Neural progenitor cell (in vitro differentiated cells): ENCODE measurements at regions not wholly inside any gene's neighbourhood (a gene's known extent, or its start where the extent isn't known, plus 50 kb on each side); places are given as distances from the start of the nearest gene placed in this dataset.
A peak's percentile ranks its signal among the peaks of the same experiment; 100 is the strongest.

ENCODE experiments used
- DNase-seq: peaks from one replicate; pipeline ENCODE4 v3.0.0-alpha.2; 2016; ENCODE audit warnings: low spot score
- H2AFZ ChIP-seq: fragments of 200-600 bp; sonication (generic); replicated peaks from 2 replicates; pipeline ENCODE4 v1.6.1; 2016; ENCODE audit warnings: antibody characterized with exemption
- H3F3A ChIP-seq: fragments of 200-600 bp; sonication (generic); 2 replicates; pipeline ENCODE4 v1.6.1; 2016; ENCODE audit warnings: antibody characterized with exemption, low read depth
- H3K27ac ChIP-seq: fragments of 200-600 bp; sonication (generic); 2 replicates; pipeline ENCODE4 v1.5.1; 2016; ENCODE audit warnings: mild to moderate bottlenecking
- H3K27me3 ChIP-seq: fragments of 200-600 bp; sonication (generic); 2 replicates; pipeline ENCODE4 v1.6.1; 2016; ENCODE audit warnings: mild to moderate bottlenecking, moderate library complexity
- H3K36me3 ChIP-seq: fragments of 200-600 bp; sonication (generic); 2 replicates; pipeline ENCODE4 v1.5.1; 2016
- H3K4me1 ChIP-seq: fragments of 200-600 bp; sonication (generic); 2 replicates; pipeline ENCODE4 v1.6.1; 2016; ENCODE audit warnings: mixed run types
- H3K4me2 ChIP-seq: fragments of 200-600 bp; sonication (generic); 2 replicates; pipeline ENCODE4 v1.6.1; 2016
- H3K4me3 ChIP-seq: fragments of 200-600 bp; sonication (generic); 2 replicates; pipeline ENCODE4 v1.5.1; 2016
- H3K79me2 ChIP-seq: fragments of 200-600 bp; sonication (generic); 2 replicates; pipeline ENCODE4 v1.6.1; 2016; ENCODE audit warnings: low read depth
- H3K9ac ChIP-seq: fragments of 200-600 bp; sonication (generic); 2 replicates; pipeline ENCODE4 v1.6.1; 2016
- H3K9me3 ChIP-seq: fragments of 200-600 bp; sonication (generic); 2 replicates; pipeline ENCODE4 v1.5.1; 2016; ENCODE audit warnings: low read depth
- H4K20me1 ChIP-seq: fragments of 200-600 bp; sonication (generic); 2 replicates; pipeline ENCODE4 v1.6.1; 2016; ENCODE audit warnings: low read depth
- H3K27ac Mint-ChIP-seq: 3 replicates; pipeline ENCODE4 v1.8.0; 2021; ENCODE audit warnings: mixed read lengths
- H3K27me3 Mint-ChIP-seq: 2 replicates; pipeline ENCODE4 v1.8.0; 2022; ENCODE audit warnings: low read depth, mild to moderate bottlenecking, inconsistent platforms, moderate library complexity, mixed read lengths; ENCODE audit not compliant: insufficient read depth
- H3K36me3 Mint-ChIP-seq: 3 replicates; pipeline ENCODE4 v1.8.0; 2021; ENCODE audit warnings: mixed read lengths
- H3K4me1 Mint-ChIP-seq: 3 replicates; pipeline ENCODE4 v1.8.0; 2021; ENCODE audit warnings: mixed read lengths
- H3K4me3 Mint-ChIP-seq: 3 replicates; pipeline ENCODE4 v1.8.0; 2021; ENCODE audit warnings: mild to moderate bottlenecking, moderate library complexity, mixed read lengths
- H3K9me3 Mint-ChIP-seq: 3 replicates; pipeline ENCODE4 v1.8.0; 2020; ENCODE audit warnings: mixed read lengths
- CTCF ChIP-seq: fragments of 200-600 bp; sonication (generic); IDR thresholded peaks from 2 replicates; pipeline ENCODE4 v1.5.1; 2017; ENCODE audit warnings: antibody characterized with exemption, mild to moderate bottlenecking
- EZH2 ChIP-seq: fragments of 200-600 bp; sonication (generic); IDR thresholded peaks from 2 replicates; pipeline ENCODE4 v1.6.1; 2017; ENCODE audit warnings: antibody characterized with exemption, mild to moderate bottlenecking, moderate library complexity
- EZH2phosphoT487 ChIP-seq: fragments of 200-600 bp; sonication (generic); IDR thresholded peaks from 2 replicates; pipeline ENCODE4 v1.6.1; 2017; ENCODE audit warnings: antibody characterized with exemption

- no peaks in the 10 kb centered on the region for H3K9me3 ChIP-seq
- peak overlapping the region; percentile 81 for H2AFZ ChIP-seq
- H3K27me3 ChIP-seq, result no peaks in the 10 kb centered on the region
- peaks cover 53% of the 10 kb centered on the region for H3K4me1 ChIP-seq
- no peak overlapping the region for H3K9ac ChIP-seq
- peak overlapping the region; percentile 51 for H3K27ac ChIP-seq
- peak overlapping the region; percentile 37 for H3K4me2 ChIP-seq
- H3K4me3 ChIP-seq, result no peak overlapping the region
- H3K36me3 ChIP-seq, result no peaks in the 10 kb centered on the region
- Mint-ChIP-seq H3K4me3 (no peak overlapping the region), H3K4me1 (peaks cover 45% of the 10 kb centered on the region), H3K27me3 (no peaks in the 10 kb centered on the region), H3K9me3 (no peaks in the 10 kb centered on the region), H3K27ac (no peak overlapping the region), H3K36me3 (no peaks in the 10 kb centered on the region)
- DNase-seq, result no peak
- H3K79me2 ChIP-seq, result no peaks in the 10 kb centered on the region
- no peaks in the 10 kb centered on the region for H4K20me1 ChIP-seq
- peaks cover 34% of the 10 kb centered on the region for H3F3A ChIP-seq
- TF ChIP-seq EZH2 (no peak), EZH2phosphoT487 (no peak), CTCF (no peak)
Measured at GRCh38 chr4:115233600-115233999, 120.2 kb upstream of the NDST4 start.

GRCh38 chr4:115229873-115230272, 116.5 kb upstream of the NDST4 start:
- H3K9ac ChIP-seq, result no peak overlapping the region
- Mint-ChIP-seq H3K27me3 (no peaks in the 10 kb centered on the region), H3K4me1 (peaks cover 42% of the 10 kb centered on the region), H3K27ac (no peak overlapping the region), H3K4me3 (no peak overlapping the region), H3K36me3 (peaks cover 2% of the 10 kb centered on the region), H3K9me3 (peaks cover 8% of the 10 kb centered on the region)
- DNase-seq, result no peak
- H3K9me3 ChIP-seq, result no peaks in the 10 kb centered on the region
- no peaks in the 10 kb centered on the region for H3K79me2 ChIP-seq
- peaks cover 47% of the 10 kb centered on the region for H3K4me1 ChIP-seq
- peaks cover 25% of the 10 kb centered on the region for H3F3A ChIP-seq
- no peaks in the 10 kb centered on the region for H4K20me1 ChIP-seq
- H3K27ac ChIP-seq, result no peak overlapping the region
- H3K4me2 ChIP-seq, result no peak overlapping the region
- no peaks in the 10 kb centered on the region for H3K27me3 ChIP-seq
- H2AFZ ChIP-seq, result no peak overlapping the region
- TF ChIP-seq EZH2phosphoT487, result no peak
- TF ChIP-seq EZH2, result no peak
- no peak for TF ChIP-seq CTCF
- H3K4me3 ChIP-seq, result no peak overlapping the region
- peaks cover 3% of the 10 kb centered on the region for H3K36me3 ChIP-seq

GRCh38 chr4:115228851-115229250, 115.4 kb upstream of the NDST4 start:
- no peak overlapping the region for H3K9ac ChIP-seq
- H3K79me2 ChIP-seq, result no peaks in the 10 kb centered on the region
- peaks cover 37% of the 10 kb centered on the region for H3K4me1 ChIP-seq
- peaks cover 16% of the 10 kb centered on the region for H3F3A ChIP-seq
- H3K4me3 Mint-ChIP-seq, result no peak overlapping the region
- peak; percentile 63 for DNase-seq
- H3K27me3 Mint-ChIP-seq, result no peaks in the 10 kb centered on the region
- no peak overlapping the region for H3K4me3 ChIP-seq
- peaks cover 3% of the 10 kb centered on the region for H3K36me3 ChIP-seq
- H3K4me1 Mint-ChIP-seq, result peaks cover 35% of the 10 kb centered on the region
- H4K20me1 ChIP-seq, result no peaks in the 10 kb centered on the region
- TF ChIP-seq EZH2 (no peak), EZH2phosphoT487 (no peak), CTCF (no peak)
- H3K27me3 ChIP-seq, result no peaks in the 10 kb centered on the region
- peak overlapping the region; percentile 36 for H3K27ac ChIP-seq
- H3K9me3 Mint-ChIP-seq, result peaks cover 11% of the 10 kb centered on the region
- H3K4me2 ChIP-seq, result peak overlapping the region; percentile 58
- H3K9me3 ChIP-seq, result no peaks in the 10 kb centered on the region
- no peak overlapping the region for H2AFZ ChIP-seq
- H3K27ac Mint-ChIP-seq, result peak overlapping the region; percentile 6
- H3K36me3 Mint-ChIP-seq, result peaks cover 2% of the 10 kb centered on the region

- peaks cover 3% of the 10 kb centered on the region for H3K36me3 ChIP-seq
- Mint-ChIP-seq H3K27me3 (peaks cover 2% of the 10 kb centered on the region), H3K27ac (no peak overlapping the region), H3K4me3 (no peak overlapping the region), H3K4me1 (peaks cover 18% of the 10 kb centered on the region), H3K36me3 (peaks cover 2% of the 10 kb centered on the region), H3K9me3 (peaks cover 11% of the 10 kb centered on the region)
- H4K20me1 ChIP-seq, result no peaks in the 10 kb centered on the region
- no peaks in the 10 kb centered on the region for H3K79me2 ChIP-seq
- no peaks in the 10 kb centered on the region for H3F3A ChIP-seq
- TF ChIP-seq EZH2phosphoT487, result no peak
- TF ChIP-seq CTCF, result no peak
- no peak for TF ChIP-seq EZH2
- peaks cover 26% of the 10 kb centered on the region for H3K4me1 ChIP-seq
- no peaks in the 10 kb centered on the region for H3K9me3 ChIP-seq
- H3K4me3 ChIP-seq, result no peak overlapping the region
- no peaks in the 10 kb centered on the region for H3K27me3 ChIP-seq
- H3K4me2 ChIP-seq, result no peak overlapping the region
- no peak overlapping the region for H2AFZ ChIP-seq
- DNase-seq, result no peak
- H3K9ac ChIP-seq, result no peak overlapping the region
- no peak overlapping the region for H3K27ac ChIP-seq
Measured at GRCh38 chr4:115222061-115222460, 108.6 kb upstream of the NDST4 start.
